Stimulated activated naive CD8-positive, alpha-beta T cell treated with anti-CD3 and anti-CD28 coated beads, Interleukin-15, Interleukin-2, amounts not matched to agents 100 U/mL and 50 U/mL, for 24 hours (primary cell): ENCODE measurements at regions not wholly inside any gene's neighbourhood (a gene's known extent, or its start where the extent isn't known, plus 50 kb on each side); places are given as distances from the start of the nearest gene placed in this dataset.

Experiments used
- ATAC-seq: fragments of 150-1000 bp; cut with Tn5 transposase; one replicate; pipeline ENCODE4 v1.10.0; 2021
- DNase-seq: peaks from one replicate; pipeline ENCODE4 v3.0.0; 2021

DNA sequence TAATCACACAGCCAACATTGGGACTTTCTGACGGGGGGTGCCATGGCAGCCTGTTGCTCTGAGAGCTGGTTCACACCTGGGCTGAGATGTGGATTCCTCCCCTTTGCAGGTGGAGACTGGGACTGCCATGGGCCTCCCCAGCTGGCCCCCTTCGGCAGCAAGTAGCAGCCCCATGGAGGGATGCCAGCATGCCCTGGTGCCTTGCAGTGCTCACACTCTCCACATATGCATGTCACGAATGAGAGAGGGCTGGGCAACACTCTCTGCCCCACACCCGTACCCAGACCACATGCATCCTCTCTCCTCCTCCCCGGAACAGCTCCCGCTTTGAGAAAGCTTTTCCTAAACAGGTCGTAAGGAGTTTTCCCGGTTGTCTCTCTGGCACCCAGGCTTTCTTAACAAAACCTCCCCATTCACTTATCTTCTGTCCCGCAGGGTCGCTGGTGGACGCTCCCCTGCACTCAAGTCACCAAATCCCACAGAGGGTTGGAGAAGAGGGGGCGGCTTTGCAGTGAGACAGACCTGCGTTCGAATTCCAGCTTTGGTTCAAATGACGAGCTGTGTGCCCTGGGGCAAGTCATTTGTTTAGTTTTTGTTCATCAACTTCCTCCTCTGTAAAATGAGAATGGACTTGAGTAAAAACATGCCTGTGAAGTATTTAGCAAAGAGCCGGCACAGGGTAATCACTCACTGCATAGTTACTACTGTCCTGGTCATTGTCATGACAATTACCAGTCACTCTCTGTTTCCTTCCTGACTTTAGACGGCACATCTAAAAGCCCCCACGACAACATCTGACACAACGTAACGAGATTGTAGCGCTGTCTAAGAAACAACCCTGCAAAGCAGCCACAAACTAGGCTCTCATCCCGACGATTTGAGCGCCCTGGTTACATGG, 231.3 kb upstream of the B3GAT1 start:
- DNase-seq (no peak), ATAC-seq (no peak)

- no peak for ATAC-seq
- no peak for DNase-seq
Measured at GRCh38 chr11:134642206-134642605, 230.2 kb upstream of the B3GAT1 start.

DNA sequence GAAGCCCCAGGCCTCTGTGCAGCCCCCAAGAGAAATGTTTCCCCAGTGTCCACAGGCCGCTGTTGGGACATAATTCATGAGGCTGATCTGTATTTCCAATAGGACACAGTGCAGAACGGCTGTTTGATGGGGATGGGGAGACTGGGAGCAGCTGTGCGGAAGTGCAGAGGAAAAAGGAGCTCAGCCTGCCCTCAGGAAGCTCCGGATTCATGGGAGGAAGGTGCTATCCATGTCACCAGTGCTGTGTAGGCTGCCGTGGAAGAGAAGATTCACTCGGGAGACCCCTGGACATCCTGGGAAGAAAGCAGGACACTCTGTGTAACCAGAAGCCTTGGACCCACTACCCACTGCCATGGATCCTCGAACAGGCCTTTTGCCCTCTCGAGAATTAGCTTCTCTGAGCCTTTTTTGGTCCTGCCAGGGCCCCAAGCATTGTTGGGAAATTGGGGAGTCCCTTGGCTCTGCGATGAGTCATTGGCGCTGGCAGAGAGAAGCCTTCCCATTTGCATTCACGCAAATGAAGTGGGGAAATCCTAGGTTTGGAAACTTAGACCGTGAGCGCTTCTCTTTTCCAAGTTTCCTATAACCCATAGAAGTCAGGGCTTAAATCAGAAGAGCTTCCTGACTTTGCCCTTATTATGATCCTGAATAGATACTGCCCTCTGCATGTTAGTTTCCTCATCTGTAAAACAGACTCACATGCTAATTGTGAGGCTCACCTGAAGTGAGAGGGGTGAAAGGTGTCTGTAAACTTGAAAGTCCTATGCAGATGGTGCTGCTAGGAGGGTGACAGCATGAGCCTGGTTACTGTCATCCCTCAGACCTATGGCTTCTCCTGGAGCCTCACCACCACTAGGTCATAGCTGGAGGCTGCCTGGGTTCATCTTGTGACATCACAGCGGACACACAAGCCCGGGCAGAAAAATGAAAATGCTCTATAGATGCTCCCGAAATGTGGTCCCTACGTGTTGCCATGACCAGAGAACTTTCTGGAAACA, 229.2 kb upstream of the B3GAT1 start:
- DNase-seq (no peak), ATAC-seq (no peak)

- ATAC-seq, result no peak
Measured at GRCh38 chr11:134640536-134640935, 228.5 kb upstream of the B3GAT1 start.

DNA sequence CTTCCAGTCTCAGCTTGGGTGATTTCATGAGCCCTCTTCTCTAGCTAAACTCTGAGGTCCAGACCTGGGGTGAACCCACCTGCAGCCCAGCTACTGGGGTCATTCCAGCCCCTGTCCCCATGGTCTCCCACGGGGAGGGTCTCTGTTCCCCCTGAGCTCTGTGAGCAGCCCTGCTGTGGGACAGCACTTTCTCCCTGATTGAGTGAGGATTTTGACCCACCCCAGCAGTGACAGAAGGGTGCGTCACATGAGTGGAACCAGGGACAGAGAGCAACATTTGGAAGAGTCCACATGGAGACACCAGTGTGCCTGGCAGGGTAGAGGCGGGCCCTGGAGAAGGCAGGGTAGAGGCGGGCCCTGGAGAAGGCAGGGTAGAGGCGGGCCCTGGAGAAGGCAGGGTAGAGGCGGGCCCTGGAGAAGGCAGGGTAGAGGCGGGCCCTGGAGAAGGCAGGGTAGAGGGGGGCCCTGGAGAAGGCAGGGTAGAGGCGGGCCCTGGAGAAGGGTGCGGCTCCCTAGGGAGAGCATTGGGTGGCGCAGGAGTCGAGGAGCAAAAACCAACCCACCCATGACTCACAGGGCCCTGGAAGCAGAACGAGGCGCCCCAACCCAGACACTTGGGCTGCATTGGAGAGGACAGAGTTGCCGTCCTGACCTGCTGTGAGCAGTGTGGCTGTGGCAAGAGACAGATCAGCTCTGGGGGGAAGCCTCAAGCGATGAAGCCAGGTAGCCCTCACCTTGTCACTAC, 227.7 kb upstream of the B3GAT1 start:
- DNase-seq (no peak), ATAC-seq (no peak)

More at GRCh38 chr11:134640536-134640935, 228.5 kb upstream of the B3GAT1 start:
- DNase-seq, result no peak

DNA sequence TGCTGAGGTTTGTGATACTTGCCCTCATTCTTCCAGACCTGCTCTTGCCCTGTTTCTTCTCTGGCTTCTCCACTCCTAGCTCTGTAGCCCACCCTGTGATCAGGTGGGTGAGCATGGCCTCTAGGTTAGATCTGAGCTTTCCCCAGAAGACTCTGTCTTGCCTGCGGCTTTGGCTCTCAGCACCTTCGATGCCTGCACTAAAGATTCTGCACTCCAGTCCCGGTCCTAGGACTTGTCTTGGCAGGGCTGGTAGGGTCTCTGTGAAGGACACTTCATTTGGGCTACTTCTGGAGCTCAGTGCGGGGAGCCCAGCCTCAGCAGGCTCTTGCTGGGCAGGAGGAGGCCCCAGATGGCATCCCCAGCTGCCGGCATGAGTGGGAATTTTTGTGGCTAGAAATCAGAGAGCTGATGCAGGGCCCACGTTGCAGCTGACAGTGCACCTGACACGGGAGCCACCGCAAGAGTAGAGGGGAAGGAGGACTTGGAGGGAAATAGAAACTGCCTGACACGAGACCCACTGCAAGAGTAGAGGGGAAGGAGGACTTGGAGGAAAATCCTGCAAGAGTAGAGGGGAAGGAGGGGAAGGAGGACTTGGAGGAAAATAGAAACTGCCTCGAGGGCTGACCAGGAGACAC, 226.9 kb upstream of the B3GAT1 start:
- ATAC-seq (no peak), DNase-seq (no peak)

DNA sequence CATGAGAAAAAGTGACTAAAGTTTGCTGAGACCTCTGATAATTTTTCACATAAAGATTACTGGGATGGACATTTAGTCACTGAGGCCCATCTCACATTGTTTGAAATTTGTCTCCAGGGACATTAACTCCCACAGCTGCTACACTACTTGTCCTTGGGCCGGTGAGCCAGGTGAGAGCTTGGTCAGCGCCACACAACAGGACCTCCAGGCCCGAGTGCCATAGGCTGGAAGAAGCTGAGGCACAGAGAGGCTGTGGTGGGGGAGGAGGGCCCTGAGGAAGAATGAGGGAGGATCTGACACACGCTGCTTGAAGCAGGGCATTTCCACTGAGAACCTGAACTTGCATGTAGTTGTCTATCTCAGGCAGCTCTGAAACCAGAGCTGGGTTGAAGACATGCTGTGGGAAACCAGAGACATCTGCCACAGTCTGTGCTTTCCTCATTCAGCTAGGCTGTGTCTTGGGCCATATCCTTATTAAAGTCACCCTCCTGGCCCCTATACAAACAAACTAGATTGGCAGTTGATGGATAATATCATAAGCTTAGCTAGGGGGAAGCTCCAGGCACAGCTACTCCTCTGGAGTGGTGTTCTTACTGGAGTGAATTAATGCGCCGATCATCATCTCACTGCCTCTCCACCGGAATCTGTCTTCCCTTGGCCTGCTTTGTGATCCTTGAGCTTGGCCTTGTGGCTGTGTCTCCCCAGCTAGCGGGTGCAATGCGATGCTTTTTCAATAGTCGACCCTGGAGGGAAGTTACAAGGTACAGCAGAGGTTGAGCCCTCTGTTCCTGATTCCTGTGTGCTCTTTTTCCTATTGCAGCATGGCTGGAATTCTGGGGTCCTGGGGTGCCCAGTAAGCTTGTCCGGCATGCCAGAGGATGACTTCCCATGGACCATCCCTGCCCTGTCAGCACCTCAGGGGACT, 225.3 kb upstream of the B3GAT1 start:
- DNase-seq, result no peak
- no peak for ATAC-seq

DNA sequence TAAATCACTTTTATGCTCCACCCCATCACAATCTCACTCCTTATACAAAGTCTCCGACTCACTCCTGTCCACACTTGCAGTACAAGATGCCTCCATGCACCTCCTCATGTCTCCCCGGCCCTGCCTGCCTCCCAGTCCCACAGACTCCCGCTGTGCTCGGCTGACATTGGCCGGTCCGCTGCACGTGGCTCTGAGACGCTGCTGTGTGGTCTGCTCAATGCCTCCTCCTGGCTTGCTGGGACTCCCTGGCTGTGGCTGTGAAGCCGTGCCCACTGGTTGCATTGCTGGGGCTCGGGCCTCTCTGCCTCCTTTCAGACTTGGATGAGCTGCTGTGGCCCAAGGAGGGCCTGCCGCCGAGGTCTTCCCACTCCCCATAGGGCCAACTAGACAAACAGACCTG, 224.0 kb upstream of the B3GAT1 start:
- ATAC-seq (no peak), DNase-seq (no peak)

GRCh38 chr11:134634897-134635831, 223.1 kb upstream of the B3GAT1 start:
- ATAC-seq (no peak), DNase-seq (no peak)

DNA sequence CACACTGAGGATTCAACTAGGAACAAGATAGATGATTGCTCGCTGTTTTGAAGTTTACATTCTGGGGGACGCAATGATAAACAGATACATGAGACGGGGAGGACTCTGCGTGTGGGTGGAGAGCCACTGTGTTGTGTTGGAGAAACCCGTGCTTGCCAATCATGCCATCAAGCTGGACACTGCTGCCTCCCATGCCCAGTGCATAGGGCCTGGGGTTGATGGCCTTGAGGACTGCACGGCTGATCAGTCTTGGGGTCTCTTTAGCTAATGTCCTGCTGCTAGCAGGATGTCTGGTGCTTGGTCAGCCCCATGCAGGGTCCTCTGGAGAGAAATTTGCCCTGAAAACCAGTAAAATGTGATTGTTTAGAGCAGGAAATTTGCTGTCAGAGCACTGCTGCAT, 221.2 kb upstream of the B3GAT1 start:
- no peak for ATAC-seq

DNA sequence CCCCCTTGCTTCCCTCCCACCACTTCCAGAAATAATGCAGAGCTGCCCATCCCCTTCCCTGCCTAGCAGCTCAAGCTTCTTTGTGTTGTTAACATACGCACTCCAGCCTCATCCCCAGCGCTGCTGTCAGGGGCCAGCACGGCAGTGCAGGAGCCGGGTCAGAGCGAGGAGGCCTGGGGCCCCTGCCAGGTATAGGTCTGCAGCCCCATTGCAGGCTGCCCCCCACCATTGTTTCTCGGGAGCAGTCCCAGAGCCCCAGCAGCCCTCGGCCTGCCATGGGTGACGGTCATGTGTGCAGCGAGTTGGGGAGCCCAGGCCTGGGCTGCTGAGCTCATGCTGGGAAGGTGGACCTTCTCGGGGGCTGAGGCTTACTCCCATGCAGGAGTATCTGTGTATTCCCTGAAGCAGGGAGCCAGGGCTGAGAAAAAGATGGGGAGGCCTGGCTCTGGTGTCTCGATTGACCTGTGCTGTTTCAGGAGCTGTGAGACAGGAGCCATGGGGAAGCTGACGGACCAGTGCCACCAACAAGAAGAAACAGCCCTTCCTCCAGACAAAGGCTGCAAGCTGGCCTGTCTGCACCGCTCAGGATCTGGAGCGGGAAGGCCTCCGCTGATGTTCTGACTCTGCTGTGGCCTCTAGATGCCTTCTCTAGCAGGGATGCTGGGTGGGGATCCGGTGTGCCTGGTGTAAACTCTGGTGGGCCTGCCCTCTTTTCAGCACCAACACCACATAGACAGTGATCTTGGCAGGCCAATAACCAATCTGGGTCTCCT, 220.5 kb upstream of the B3GAT1 start:
- ATAC-seq (no peak), DNase-seq (no peak)

More for the DNA sequence above, 221.2 kb upstream of the B3GAT1 start:
- no peak for DNase-seq

DNA sequence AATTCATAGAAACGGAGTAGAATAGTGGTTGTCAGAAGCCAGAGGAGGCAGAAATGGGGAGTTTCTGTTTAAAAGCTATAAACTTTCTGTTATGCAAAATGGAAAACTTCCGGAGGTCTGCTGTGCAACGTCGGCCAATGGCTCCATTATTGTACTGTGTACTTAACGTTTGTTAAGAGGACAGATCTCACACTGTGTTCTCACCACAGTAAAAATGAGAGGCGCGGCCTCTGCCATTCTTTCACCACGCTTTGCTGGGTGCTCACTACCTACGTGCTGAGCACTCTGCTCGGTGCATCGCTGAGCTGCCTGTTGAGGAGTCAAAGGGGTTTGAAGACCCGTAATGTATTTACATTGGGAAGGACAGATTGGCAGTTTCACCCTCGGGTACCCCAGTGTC, 218.8 kb upstream of the B3GAT1 start:
- ATAC-seq (no peak), DNase-seq (no peak)

- ATAC-seq, result no peak
- DNase-seq, result no peak
Measured at GRCh38 chr11:134628426-134628825, 216.4 kb upstream of the B3GAT1 start.

DNA sequence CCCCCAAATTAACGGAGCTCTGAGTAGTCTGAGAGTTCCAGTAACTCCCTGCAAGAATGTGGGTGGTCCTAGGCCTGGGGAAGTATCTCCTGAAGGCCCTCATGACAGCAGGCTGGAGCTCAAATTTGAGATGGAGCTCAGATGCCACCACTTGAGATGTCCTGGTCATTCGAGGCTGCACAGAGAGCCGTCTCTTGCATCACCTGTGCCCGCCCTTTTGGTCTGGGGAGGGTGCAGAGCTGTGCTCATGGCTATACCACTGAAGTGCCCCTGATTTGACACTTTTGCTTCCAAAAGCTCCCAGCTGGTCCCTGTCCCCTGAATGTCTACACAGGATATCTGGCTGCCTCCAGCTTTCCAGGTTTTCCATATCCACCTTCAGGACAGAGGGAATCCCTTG, 214.0 kb upstream of the B3GAT1 start:
- ATAC-seq, result no peak
- DNase-seq, result no peak

- DNase-seq (no peak), ATAC-seq (no peak)
Measured at GRCh38 chr11:134625631-134626030, 213.6 kb upstream of the B3GAT1 start.

- no peak for ATAC-seq
- no peak for DNase-seq
Measured at GRCh38 chr11:134625151-134625550, 213.1 kb upstream of the B3GAT1 start.

- ATAC-seq (no peak), DNase-seq (no peak)
Measured at GRCh38 chr11:134624166-134624920, 212.3 kb upstream of the B3GAT1 start.

DNA sequence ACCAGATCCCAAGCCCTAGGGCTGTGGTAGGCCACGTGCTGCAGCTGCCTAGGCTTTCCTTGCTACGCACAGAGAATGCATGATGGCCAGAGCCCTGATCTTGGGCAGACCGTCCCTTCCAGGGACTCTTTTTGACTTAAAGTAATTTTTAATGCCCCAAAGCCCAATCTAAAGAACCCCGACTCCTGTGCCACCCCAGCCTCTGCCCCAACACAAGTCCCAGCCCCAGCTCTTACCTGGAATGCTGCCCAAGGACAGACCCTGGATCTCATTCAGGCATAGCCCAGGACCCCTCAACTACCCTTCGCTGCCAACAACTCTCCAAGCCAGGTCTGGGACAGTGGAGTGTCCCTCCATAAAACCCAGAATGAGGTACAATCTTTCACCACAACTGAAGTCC, 211.7 kb upstream of the B3GAT1 start:
- DNase-seq (no peak), ATAC-seq (no peak)
